CD4-positive, alpha-beta T cell treated with Interleukin-21 for 1 hour (primary cell): ENCODE measurements at regions not wholly inside any gene's neighbourhood (a gene's known extent, or its start where the extent isn't known, plus 50 kb on each side); places are given as distances from the start of the nearest gene placed in this dataset.
"Not testable (repeated sequence)": the region's sequence is repeated elsewhere in the genome, so short reads cannot be mapped to it uniquely, and the experiment has no call there.

Experiments used
- DNase-seq: peaks from one replicate; pipeline ENCODE4 v3.0.0-alpha.2; 2020

- DNase-seq, result not testable (repeated sequence)
Observed at GRCh38 chr2:87360927-87361326, 339.3 kb upstream of the PLGLB1 start.

- not testable (repeated sequence) for DNase-seq
Observed at GRCh38 chr2:87361805-87362204, 340.2 kb upstream of the PLGLB1 start.

GRCh38 chr2:87364379-87364778 is 342.7 kb upstream of the PLGLB1 start:
- DNase-seq, result not testable (repeated sequence)

GRCh38 chr2:87365038-87365437 is 343.4 kb upstream of the PLGLB1 start:
- not testable (repeated sequence) for DNase-seq

GRCh38 chr2:87386063-87386560 is 361.8 kb upstream of the PLGLB2 start:
- DNase-seq, result not testable (repeated sequence)

GRCh38 chr2:87395784-87396183 is 352.1 kb upstream of the PLGLB2 start:
- not testable (repeated sequence) for DNase-seq

DNA sequence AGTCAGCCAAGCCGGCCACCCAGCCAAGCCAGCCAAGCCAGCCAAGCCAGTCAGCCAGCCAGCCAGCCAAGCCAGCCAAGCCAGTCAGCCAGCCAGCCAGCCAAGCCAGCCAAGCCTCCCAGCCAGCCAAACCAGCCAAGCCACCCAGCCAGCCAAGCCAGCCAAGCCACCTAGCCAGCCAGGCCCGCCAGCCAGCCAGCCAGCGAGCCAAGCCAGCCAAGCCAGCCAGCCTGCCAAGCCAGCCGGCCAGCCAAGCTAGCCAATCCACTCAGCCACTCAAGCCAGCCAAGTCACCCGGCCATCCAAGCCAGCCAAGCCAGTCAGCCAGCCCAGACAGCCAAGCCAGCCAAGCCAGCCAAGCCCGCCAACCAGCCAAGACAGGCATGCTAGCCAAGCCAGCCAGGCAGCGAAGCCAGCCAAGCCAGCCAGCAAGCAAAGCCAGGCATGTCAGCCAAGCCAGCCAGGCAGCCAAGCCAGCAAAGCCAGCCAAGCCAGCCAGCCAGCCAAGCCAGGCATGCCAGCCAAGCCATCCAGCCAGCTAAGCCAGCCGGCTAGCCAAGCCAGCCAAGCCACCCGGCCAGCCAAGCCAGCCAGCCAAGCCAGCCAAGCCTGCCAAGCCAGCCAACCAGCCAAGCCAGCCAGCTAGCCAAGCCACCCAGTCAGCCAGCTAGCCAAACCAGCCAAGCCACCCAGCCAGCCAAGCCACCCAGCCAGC is 351.2 kb upstream of the PLGLB2 start:
- not testable (repeated sequence) for DNase-seq

- not testable (repeated sequence) for DNase-seq
Observed at GRCh38 chr2:87397276-87398065, 350.4 kb upstream of the PLGLB2 start.

DNA sequence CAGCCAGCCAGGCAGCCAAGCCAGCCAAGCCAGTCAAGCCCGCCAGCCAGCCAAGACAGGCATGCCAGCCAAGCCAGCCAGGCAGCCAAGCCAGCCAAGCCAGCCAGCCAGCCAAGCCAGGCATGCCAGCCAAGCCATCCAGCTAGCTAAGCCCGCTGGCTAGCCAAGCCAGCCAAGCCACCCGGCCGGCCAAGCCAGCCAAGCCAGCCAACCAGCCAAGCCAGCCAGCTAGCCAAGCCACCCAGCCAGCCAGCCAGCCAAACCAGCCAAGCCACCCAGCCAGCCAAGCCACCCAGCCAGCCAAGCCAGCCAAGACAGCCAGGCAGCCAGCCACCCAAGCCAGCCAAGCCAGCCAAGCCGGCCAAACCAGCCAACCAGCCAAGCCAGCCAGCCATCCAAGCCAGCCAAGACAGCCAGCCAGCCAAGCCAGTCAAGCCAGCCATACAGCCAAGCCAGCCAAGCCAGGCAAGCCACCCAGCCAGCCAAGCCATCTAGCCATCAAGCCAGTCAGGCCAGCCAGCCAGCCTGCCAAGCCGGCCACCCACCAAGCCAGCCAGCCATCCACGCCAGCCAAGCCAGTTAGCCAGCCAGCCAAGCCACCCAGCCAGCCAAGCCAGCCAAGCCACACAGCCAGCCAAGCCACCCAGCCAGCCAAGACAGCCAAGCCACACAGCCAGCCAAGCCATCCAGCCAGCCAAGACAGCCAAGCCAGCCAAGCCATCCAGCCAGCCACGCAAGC is 349.2 kb upstream of the PLGLB2 start:
- DNase-seq, result not testable (repeated sequence)

GRCh38 chr2:87401726-87402345 is 346.1 kb upstream of the PLGLB2 start:
- no peak for DNase-seq

DNA sequence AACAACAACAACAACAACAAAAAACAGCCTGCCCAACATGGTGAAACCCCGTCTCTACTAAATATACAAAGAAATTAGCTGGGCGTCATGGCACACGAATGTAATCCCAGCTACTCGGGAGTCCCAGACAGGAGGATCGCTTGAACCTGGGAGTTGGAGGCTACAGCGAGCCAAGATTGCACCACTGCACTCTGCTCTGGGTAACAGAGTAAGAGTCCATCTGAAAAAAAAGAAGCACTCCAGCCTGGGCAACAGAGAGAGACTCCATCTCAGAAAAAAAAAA is 344.1 kb upstream of the PLGLB2 start:
- DNase-seq, result no peak

DNA sequence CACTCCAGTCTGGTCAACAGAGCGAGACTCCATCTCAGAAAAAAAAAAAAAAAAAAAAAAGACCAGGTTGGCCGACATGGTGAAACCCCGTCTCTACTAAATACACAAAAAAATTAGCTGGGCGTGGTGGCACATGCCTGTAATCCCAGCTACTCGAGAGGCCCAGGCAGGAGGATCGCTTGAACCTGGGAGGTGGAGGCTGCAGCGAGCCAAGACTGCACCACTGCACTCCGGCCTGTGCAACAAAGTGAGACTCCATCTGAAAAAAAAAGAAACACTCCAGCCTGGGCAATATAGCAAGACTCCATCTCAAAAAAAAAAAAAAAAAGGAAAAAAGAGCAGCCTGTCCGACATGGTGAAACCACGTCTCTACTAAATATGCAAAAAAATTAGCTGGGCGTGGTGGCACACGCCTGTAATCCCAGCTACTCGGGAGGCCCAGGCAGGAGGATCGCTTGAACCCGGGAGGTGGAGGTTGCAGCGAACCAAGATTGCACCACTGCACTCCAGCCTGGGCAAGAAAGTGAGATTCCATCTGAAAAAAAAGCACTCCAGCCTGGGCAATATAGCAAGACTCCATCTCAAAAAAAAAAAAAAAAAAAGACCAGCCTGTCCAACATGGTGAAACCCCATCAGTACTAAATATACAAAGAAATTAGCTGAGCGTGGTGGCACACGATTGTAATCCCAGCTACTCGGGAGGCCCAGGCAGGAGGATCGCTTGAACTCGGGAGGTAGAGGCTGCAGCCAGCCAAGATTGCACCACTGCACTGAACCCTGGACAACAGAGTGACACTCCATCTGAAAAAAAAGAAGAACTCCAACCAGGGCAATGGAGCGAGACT is 343.3 kb upstream of the PLGLB2 start:
- DNase-seq, result not testable (repeated sequence)

GRCh38 chr2:87405531-87406216 is 342.2 kb upstream of the PLGLB2 start:
- DNase-seq, result not testable (repeated sequence)

- DNase-seq, result not testable (repeated sequence)
Observed at GRCh38 chr2:87406406-87407175, 341.3 kb upstream of the PLGLB2 start.

DNA sequence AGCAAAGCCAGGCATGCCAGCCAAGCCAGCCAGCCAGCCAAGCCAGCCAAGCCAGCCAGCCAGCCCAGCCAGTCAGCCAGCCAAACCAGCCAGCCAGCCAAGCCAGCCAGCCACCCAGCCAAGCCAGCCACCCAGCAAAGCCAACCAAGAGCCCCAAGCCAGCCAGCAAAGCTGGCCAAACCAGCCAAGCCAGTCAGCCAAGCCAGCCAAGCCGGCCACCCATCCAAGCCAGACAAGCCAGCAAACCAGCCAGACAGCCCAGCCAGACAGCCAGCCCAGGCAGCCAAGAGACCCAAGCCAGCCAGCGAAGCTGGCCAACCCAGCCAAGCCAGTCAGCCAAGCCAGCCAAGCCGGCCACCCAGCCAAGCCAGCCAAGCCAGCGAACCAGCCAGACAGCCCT is 338.3 kb upstream of the PLGLB2 start:
- DNase-seq, result not testable (repeated sequence)

GRCh38 chr2:87410371-87410770 is 337.5 kb upstream of the PLGLB2 start:
- not testable (repeated sequence) for DNase-seq

- DNase-seq, result not testable (repeated sequence)
Observed at GRCh38 chr2:87412036-87412820, 335.7 kb upstream of the PLGLB2 start.

- not testable (repeated sequence) for DNase-seq
Observed at GRCh38 chr2:87414331-87414730, 333.6 kb upstream of the PLGLB2 start.

DNA sequence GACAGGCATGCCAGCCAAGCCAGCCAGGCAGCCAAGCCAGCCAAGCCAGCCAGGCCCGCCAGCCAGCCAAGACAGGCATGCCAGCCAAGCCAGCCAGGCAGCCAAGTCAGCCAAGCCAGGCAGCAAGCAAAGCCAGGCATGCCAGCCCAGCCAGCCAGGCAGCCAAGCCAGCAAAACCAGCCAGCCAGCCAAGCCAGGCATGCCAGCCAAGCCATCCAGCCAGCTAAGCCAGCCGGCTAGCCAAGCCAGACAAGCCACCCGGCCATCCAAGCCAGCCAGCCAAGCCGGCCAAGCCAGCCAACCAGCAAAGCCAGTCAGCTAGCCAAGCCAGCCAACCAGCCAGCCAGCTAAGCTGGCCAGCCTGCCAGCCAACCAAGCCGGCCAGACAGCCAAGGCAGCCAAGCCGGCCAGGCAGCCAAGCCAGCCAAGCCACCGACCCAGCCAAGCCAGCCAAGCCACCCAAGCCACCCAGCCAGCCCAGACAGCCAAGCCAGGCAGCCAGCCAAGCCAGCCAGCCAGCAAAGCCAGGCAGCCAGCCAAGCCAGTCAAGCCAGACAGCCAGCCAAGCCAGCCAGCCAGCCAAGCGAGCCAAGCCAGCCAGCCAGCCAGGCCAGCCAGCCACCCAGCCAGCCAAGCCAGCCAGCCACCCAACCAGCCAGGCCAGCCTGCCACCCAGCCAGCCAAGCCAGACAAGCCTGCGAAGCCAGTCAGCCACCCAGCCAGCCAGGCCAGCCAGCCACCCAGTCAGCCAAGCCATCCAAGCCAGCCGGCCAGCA is 332.9 kb upstream of the PLGLB2 start:
- not testable (repeated sequence) for DNase-seq
